Neutrophil (primary cell): ENCODE measurements at regions not wholly inside any gene's neighbourhood (a gene's known extent, or its start where the extent isn't known, plus 50 kb on each side); places are given as distances from the start of the nearest gene placed in this dataset.

Experiments used
- H3K27ac ChIP-seq: fragments of 200-600 bp; sonication (generic); 2 replicates; pipeline ENCODE4 v1.5.1; 2016; ENCODE audit warnings: mild to moderate bottlenecking, moderate library complexity
- H3K27me3 ChIP-seq: fragments of 200-600 bp; sonication (generic); 2 replicates; pipeline ENCODE4 v1.6.0; 2016; ENCODE audit warnings: mild to moderate bottlenecking
- H3K36me3 ChIP-seq: fragments of 200-600 bp; sonication (generic); 2 replicates; pipeline ENCODE4 v1.5.1; 2017
- H3K4me1 ChIP-seq, 2 experiments: fragments of 200-600 bp in 1 of 2; sonication (generic) in 1 of 2; 1 replicate in 1 of 2; 2 replicates in 1 of 2; pipeline versions ENCODE4 v1.5.1 to v1.6.1; 2013 to 2016; ENCODE audit warnings: low read depth in 1 of 2, low read length in 1 of 2, mild to moderate bottlenecking in 1 of 2, moderate library complexity in 1 of 2; ENCODE audit not compliant: control insufficient read depth in 1 of 2, insufficient read depth in 1 of 2
- H3K4me3 ChIP-seq, 2 experiments: fragments of 200-600 bp in 1 of 2; sonication (generic) in 1 of 2; 1 replicate in 1 of 2; 2 replicates in 1 of 2; pipeline ENCODE4 v1.5.1; 2013 to 2016; ENCODE audit warnings: low read depth in 1 of 2, low read length in 1 of 2, mild to moderate bottlenecking in 1 of 2, moderate library complexity in 1 of 2
- H3K9me3 ChIP-seq: fragments of 200-600 bp; sonication (generic); 2 replicates; pipeline ENCODE4 v1.5.1; 2016
- CTCF ChIP-seq: fragments of 200-600 bp; sonication (generic); IDR thresholded peaks from 2 replicates; pipeline ENCODE4 v1.5.1; 2016; ENCODE audit warnings: antibody characterized with exemption

- Histone ChIP-seq H3K27me3 (no peaks in the 10 kb centered on the region), H3K4me3 (no peak overlapping the region), H3K27ac (no peak overlapping the region), H3K36me3 (no peaks in the 10 kb centered on the region), H3K4me1 (no peaks in the 10 kb centered on the region), H3K9me3 (no peaks in the 10 kb centered on the region)
- no peak for TF ChIP-seq CTCF
Observed at GRCh38 chr5:143749581-143750205, 62.3 kb upstream of the HMHB1 start.

- Histone ChIP-seq H3K4me1 (no peaks in the 10 kb centered on the region), H3K9me3 (no peaks in the 10 kb centered on the region), H3K27me3 (no peaks in the 10 kb centered on the region), H3K36me3 (no peaks in the 10 kb centered on the region), H3K27ac (no peak overlapping the region), H3K4me3 (no peak overlapping the region)
- TF ChIP-seq CTCF = no peak
Observed at GRCh38 chr5:143748516-143748915, 63.4 kb upstream of the HMHB1 start.

- Histone ChIP-seq H3K36me3 (no peaks in the 10 kb centered on the region), H3K4me1 (peaks cover 3 to 8% of the 10 kb centered on the region in 2 experiments), H3K9me3 (no peaks in the 10 kb centered on the region), H3K4me3 (no peak overlapping the region), H3K27ac (no peak overlapping the region), H3K27me3 (no peaks in the 10 kb centered on the region)
- no peak for TF ChIP-seq CTCF
Observed at GRCh38 chr5:143742951-143743350, 69.0 kb upstream of the HMHB1 start.

GRCh38 chr5:143741421-143741820 is 70.5 kb upstream of the HMHB1 start:
- no peak for TF ChIP-seq CTCF
- no peak overlapping the region for H3K27ac ChIP-seq
- no peaks in the 10 kb centered on the region for H3K9me3 ChIP-seq
- H3K36me3 ChIP-seq = no peaks in the 10 kb centered on the region
- no peaks in the 10 kb centered on the region for H3K27me3 ChIP-seq
- H3K4me3 ChIP-seq = no peak overlapping the region
- peaks cover 3 to 8% of the 10 kb centered on the region in 2 experiments for H3K4me1 ChIP-seq

GRCh38 chr5:143740956-143741355 is 71.0 kb upstream of the HMHB1 start:
- Histone ChIP-seq H3K4me3 (no peak overlapping the region), H3K27ac (no peak overlapping the region), H3K36me3 (no peaks in the 10 kb centered on the region), H3K4me1 (peaks cover 3 to 8% of the 10 kb centered on the region in 2 experiments), H3K27me3 (no peaks in the 10 kb centered on the region), H3K9me3 (no peaks in the 10 kb centered on the region)
- TF ChIP-seq CTCF = no peak
